Testis (tissue), 2 donors: ENCODE measurements at regions not wholly inside any gene's neighbourhood (a gene's known extent, or its start where the extent isn't known, plus 50 kb on each side); places are given as distances from the start of the nearest gene placed in this dataset.

ENCODE experiments used
- DNase-seq: peaks from one replicate; pipeline ENCODE4 v3.0.0-alpha.2; 2019
- H3K27ac ChIP-seq, 2 donors: fragments of 200-600 bp; sonication (generic); one replicate each; pipeline ENCODE4 v1.5.1; 2019
- H3K27me3 ChIP-seq: fragments of 200-600 bp; sonication (generic); one replicate; pipeline ENCODE4 v1.5.1; 2019
- H3K36me3 ChIP-seq: fragments of 200-600 bp; sonication (generic); one replicate; pipeline ENCODE4 v1.5.1; 2017; ENCODE audit warnings: low read depth; ENCODE audit errors: missing control alignments
- H3K4me1 ChIP-seq: fragments of 200-600 bp; sonication (generic); one replicate; pipeline ENCODE4 v1.5.1; 2019
- H3K4me3 ChIP-seq, 2 donors: fragments of 200-600 bp; sonication (generic); one replicate each; pipeline ENCODE4 v1.5.1; 2017 to 2019
- H3K9me3 ChIP-seq: fragments of 200-600 bp; sonication (generic); one replicate; pipeline ENCODE4 v1.5.1; 2017
- POLR2A ChIP-seq: fragments of 450-650 bp; IDR thresholded peaks from one replicate; pipeline ENCODE4 v1.6.1; 2017; ENCODE audit warnings: antibody characterized with exemption, mild to moderate bottlenecking, moderate library complexity
- WGBS, 2 donors: methylation state at CpG; one replicate each; pipeline ENCODE4 v1.1.5; 2018; 5-methylcytosine and 5-hydroxymethylcytosine counted together
- intact Hi-C: fragments of 100-400 bp; cut with DNase I; formaldehyde crosslinking; loops from one replicate; pipeline ENCODE4 v1.15.1; 2023; ENCODE audit warnings: low total_unique reads
- TF ChIP-seq, protein P1 (sequence below), 3 experiments: fragments of 450-650 bp in 2 of 3; fragments of 200-600 bp in 1 of 3; sonication (generic) in 1 of 3; IDR thresholded peaks; one replicate each; pipeline ENCODE4 v1.5.1; 2016 to 2019; ENCODE audit warnings: antibody characterized with exemption in 3 of 3, mild to moderate bottlenecking in 2 of 3, moderate library complexity in 1 of 3

- no peak for DNase-seq
- no peaks in the 10 kb centered on the region for H3K27me3 ChIP-seq
- no peaks in the 10 kb centered on the region for H3K36me3 ChIP-seq
- no peaks in the 10 kb centered on the region for H3K9me3 ChIP-seq
- intact Hi-C loops = no loop called here
- no peaks in the 10 kb centered on the region for H3K4me1 ChIP-seq
- WGBS, 2 donors = 88 to 94% methylated on average over 2 of the region's 2 CpGs
- no peak overlapping the region for H3K4me3 ChIP-seq
- no peak overlapping the region for H3K27ac ChIP-seq
- no peak for TF ChIP-seq POLR2A
- TF ChIP-seq, protein P1, sequence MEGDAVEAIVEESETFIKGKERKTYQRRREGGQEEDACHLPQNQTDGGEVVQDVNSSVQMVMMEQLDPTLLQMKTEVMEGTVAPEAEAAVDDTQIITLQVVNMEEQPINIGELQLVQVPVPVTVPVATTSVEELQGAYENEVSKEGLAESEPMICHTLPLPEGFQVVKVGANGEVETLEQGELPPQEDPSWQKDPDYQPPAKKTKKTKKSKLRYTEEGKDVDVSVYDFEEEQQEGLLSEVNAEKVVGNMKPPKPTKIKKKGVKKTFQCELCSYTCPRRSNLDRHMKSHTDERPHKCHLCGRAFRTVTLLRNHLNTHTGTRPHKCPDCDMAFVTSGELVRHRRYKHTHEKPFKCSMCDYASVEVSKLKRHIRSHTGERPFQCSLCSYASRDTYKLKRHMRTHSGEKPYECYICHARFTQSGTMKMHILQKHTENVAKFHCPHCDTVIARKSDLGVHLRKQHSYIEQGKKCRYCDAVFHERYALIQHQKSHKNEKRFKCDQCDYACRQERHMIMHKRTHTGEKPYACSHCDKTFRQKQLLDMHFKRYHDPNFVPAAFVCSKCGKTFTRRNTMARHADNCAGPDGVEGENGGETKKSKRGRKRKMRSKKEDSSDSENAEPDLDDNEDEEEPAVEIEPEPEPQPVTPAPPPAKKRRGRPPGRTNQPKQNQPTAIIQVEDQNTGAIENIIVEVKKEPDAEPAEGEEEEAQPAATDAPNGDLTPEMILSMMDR (IDR thresholded peaks at IDR 0.05) = no peak
These were observed 79.2 kb upstream of the TNR start for GRCh38 chr1:175822580-175822979.

GRCh38 chr1:175820456-175821025 lies 77.1 kb upstream of the TNR start:
- WGBS, 2 donors = 96% methylated on average over 6 of the region's 6 CpGs
- DNase-seq = no peak
- Histone ChIP-seq H3K4me3 (no peak overlapping the region), H3K27me3 (no peaks in the 10 kb centered on the region), H3K36me3 (no peaks in the 10 kb centered on the region), H3K9me3 (no peaks in the 10 kb centered on the region), H3K4me1 (no peaks in the 10 kb centered on the region), H3K27ac (no peak overlapping the region)
- TF ChIP-seq, protein P1 (IDR thresholded peaks at IDR 0.05) = no peak
- no peak for TF ChIP-seq POLR2A
- intact Hi-C loops = no loop called here

DNA sequence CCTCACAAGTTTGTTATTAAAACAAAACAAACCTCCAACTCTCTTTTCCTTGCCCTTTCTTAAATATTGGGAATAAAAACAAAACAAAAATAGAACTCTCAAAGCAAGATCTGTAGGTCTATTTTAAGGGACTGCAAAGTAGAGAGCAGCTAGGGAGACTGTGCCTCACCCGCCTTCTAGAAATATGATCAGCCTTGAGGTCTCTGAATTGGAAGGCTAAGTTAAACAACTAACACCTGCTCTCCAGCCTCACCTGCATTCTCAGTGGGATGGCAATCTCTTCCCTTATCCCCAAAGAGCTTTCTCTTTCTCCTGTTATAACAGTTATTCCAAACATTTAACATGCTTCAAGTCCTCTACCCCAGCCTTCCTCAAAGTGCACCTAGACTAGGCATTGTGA lies 75.5 kb upstream of the TNR start:
- no peaks in the 10 kb centered on the region for H3K36me3 ChIP-seq
- no peaks in the 10 kb centered on the region for H3K9me3 ChIP-seq
- WGBS, 2 donors = 56 to 78% methylated on average over 1 of the region's 1 CpG
- H3K4me1 ChIP-seq = no peaks in the 10 kb centered on the region
- no peak overlapping the region for H3K27ac ChIP-seq
- no peak overlapping the region for H3K4me3 ChIP-seq
- no peaks in the 10 kb centered on the region for H3K27me3 ChIP-seq
- no peak for DNase-seq
- TF ChIP-seq, protein P1 (IDR thresholded peaks at IDR 0.05) = no peak
- TF ChIP-seq POLR2A = no peak
- intact Hi-C loops = no loop called here

- TF ChIP-seq, protein P1 (IDR thresholded peaks at IDR 0.05) = no peak
- no peak for TF ChIP-seq POLR2A
- no peak for DNase-seq
- no peaks in the 10 kb centered on the region for H3K9me3 ChIP-seq
These were observed 74.0 kb upstream of the TNR start for GRCh38 chr1:175817445-175817844.

DNA sequence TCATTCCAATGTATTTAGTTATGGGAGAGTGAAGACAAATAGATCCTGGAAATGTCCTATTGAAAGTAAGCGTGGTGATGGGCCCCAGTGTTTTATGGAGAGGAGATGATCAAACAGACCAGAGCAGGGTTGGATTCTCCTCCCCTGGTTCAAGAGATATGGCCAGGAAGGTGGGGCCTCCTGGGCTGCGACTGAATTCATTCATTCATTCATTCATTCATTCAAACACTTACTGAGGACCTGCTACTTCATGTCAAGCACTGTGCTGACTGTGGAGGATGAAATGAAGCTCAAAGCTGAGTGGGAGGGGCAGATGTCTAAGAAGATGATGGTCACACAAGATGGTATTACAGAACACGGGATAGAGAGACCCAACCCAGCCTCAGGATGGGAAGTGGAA lies 71.5 kb upstream of the TNR start:
- H3K36me3 ChIP-seq = no peaks in the 10 kb centered on the region
- WGBS, 2 donors = 48 to 65% methylated on average over 3 of the region's 3 CpGs
- TF ChIP-seq, protein P1 (IDR thresholded peaks at IDR 0.05) = no peak
- no peak for TF ChIP-seq POLR2A
- no peak for DNase-seq
- H3K4me1 ChIP-seq = no peaks in the 10 kb centered on the region
- no peaks in the 10 kb centered on the region for H3K9me3 ChIP-seq
- intact Hi-C loops = no loop called here
- H3K27me3 ChIP-seq = no peaks in the 10 kb centered on the region
- H3K4me3 ChIP-seq = no peak overlapping the region
- H3K27ac ChIP-seq = no peak overlapping the region

More at GRCh38 chr1:175817445-175817844, 74.0 kb upstream of the TNR start:
- Histone ChIP-seq H3K27me3 (no peaks in the 10 kb centered on the region), H3K36me3 (no peaks in the 10 kb centered on the region), H3K4me3 (no peak overlapping the region), H3K4me1 (no peaks in the 10 kb centered on the region), H3K27ac (no peak overlapping the region)
- intact Hi-C loops = no loop called here
- WGBS, 2 donors = 73 to 83% methylated on average over 2 of the region's 2 CpGs
